ENCODE measurements at regions not wholly inside any gene's neighbourhood (a gene's known extent, or its start where the extent isn't known, plus 50 kb on each side); places are given as distances from the start of the nearest gene placed in this dataset.
A peak's percentile ranks its signal among the peaks of the same experiment; 100 is the strongest.

DNA sequence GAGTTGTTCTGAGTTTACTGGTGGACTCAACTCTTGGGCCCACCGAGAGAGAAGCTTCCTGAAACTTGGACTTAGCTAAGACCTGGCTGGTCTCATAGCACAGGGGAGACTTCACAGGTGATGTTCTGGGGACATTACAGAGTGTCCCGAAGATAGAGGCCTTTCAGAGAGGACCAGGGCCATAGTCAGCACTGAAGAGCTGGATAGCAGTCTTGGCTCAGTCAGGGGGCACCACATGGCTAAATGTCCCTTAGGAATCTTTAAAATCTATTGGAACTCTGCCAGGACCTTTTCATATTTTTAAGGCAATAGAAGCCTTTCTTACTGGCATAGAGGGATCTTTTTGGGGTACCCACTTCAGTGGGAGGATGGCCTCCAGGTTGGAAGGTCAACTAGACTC is 59.8 kb upstream of the CPLX2 start:
- TF ChIP-seq, protein P1, sequence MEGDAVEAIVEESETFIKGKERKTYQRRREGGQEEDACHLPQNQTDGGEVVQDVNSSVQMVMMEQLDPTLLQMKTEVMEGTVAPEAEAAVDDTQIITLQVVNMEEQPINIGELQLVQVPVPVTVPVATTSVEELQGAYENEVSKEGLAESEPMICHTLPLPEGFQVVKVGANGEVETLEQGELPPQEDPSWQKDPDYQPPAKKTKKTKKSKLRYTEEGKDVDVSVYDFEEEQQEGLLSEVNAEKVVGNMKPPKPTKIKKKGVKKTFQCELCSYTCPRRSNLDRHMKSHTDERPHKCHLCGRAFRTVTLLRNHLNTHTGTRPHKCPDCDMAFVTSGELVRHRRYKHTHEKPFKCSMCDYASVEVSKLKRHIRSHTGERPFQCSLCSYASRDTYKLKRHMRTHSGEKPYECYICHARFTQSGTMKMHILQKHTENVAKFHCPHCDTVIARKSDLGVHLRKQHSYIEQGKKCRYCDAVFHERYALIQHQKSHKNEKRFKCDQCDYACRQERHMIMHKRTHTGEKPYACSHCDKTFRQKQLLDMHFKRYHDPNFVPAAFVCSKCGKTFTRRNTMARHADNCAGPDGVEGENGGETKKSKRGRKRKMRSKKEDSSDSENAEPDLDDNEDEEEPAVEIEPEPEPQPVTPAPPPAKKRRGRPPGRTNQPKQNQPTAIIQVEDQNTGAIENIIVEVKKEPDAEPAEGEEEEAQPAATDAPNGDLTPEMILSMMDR (IDR thresholded peaks at IDR 0.05; ENCODE audit: low read depth, low read length, missing control alignments): no peak
- in situ Hi-C loops (cut with HindIII; ENCODE audit: low sequenced_read_pairs): loop anchor here (5.0 kb wide), 1 partner anchor 51 kb away; no protein-coding TSS in a partner anchor
- no peak for DNase-seq (ENCODE audit: low read depth)
- no peak overlapping the region for H3K4me3 ChIP-seq (ENCODE audit: low read depth, low read length)

DNA sequence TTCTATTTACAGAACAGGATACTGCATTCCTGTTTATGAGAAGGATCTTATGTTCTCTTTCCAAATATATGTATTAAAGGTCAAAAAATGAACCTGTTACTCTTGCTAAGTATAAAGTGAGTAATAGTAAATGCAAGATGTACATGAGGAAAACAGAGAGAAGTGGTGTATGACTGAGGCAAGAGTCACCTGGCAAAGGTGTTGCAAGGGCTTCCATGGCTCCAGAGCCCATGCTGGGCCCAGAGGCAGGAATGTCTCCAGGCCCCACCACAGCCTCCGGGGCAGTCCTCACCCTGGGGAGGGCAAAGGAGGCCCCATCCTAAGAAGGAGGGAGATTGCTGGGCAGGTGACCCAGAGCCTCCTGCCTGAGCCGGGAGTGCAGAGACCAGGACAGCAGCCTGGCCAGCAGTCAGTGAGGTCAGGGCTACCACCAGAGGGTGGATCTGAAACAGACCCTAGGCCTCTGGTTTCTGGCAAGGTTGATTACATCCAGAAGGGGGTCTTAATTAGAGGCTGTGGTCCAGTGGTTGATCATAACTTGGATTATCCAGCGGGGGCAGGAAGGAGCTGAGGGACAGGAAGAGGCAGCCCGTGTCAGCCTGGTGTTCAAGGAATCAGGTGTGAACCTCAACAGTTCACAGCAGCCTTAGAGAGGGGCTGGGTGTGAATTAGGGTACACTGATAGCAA is 57.3 kb upstream of the CPLX2 start:
- no peak for DNase-seq (ENCODE audit: low read depth)
- H3K4me3 ChIP-seq (ENCODE audit: low read depth, low read length): no peak overlapping the region
- TF ChIP-seq, protein P1 (IDR thresholded peaks at IDR 0.05; ENCODE audit: low read depth, low read length, missing control alignments): no peak
- in situ Hi-C loops (cut with HindIII; ENCODE audit: low sequenced_read_pairs): loop anchor here (5.0 kb wide), 1 partner anchor 48 kb away; no protein-coding TSS in a partner anchor

DNA sequence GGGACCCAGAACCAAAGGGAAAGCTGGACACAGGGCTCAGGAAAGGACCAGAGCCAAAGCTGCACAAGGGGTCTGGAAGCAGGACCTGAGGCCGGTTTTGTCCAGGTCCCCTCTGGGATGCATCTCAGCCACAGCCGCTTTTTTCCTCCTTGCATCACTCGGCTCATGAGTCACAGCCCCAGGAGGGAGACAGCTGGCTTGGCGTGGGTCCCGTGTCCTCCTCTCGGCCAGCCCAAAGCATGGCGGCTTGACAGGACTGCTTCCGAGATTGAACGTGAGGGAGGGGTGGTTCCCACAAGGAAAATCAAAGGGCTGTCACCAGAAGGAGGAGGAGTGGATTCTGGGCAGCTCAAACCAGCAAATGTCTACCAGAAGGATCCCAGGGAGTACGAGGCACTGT is 56.7 kb upstream of the CPLX2 start:
- in situ Hi-C loops (cut with HindIII; ENCODE audit: low sequenced_read_pairs): loop anchor here (5.0 kb wide), 1 partner anchor 48 kb away; no protein-coding TSS in a partner anchor
- H3K4me3 ChIP-seq (ENCODE audit: low read depth, low read length): no peak overlapping the region
- TF ChIP-seq, protein P1 (IDR thresholded peaks at IDR 0.05; ENCODE audit: low read depth, low read length, missing control alignments): no peak
- DNase-seq (ENCODE audit: low read depth): peak; percentile 64

DNA sequence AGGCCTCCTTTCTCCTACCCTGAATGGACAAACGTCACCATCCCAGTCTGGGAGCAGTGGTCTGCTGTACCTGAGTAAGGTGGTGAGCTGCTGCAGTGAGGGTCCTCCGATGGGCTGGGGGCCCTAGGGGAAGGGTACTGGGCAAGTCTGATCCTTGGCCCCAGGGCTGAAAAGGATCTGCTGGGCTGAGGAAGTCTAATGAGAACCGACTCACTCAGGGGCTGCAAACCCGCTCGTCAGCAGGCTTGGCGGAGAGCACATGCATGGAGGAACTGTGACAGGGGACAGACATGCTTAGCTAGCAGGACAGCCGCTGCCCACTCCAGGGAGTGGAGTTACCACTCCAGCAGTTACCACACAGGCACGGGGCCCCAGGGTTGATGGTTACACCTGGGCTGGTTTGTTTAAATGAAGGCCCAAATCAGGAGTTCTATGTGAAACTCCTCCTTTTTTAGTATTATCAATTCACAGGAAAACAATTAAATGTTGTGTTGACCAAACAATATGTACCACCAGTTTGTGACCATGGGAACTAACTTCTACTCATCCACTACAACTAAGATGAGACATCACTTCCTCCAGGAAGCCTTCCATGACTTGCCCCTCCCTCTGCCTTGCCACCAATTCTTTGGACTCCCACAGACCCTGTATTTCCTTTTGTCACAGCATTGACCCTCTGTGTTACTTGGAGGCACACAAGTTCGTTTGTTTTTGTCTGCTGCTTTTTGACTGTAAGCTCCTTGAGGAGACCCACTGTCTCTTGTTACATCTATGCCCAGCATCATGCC is 56.1 kb upstream of the CPLX2 start:
- TF ChIP-seq, protein P1 (IDR thresholded peaks at IDR 0.05; ENCODE audit: low read depth, low read length, missing control alignments): no peak
- no peak for DNase-seq (ENCODE audit: low read depth)
- H3K4me3 ChIP-seq (ENCODE audit: low read depth, low read length): no peak overlapping the region
- in situ Hi-C loops (cut with HindIII; ENCODE audit: low sequenced_read_pairs): no loop called here

DNA sequence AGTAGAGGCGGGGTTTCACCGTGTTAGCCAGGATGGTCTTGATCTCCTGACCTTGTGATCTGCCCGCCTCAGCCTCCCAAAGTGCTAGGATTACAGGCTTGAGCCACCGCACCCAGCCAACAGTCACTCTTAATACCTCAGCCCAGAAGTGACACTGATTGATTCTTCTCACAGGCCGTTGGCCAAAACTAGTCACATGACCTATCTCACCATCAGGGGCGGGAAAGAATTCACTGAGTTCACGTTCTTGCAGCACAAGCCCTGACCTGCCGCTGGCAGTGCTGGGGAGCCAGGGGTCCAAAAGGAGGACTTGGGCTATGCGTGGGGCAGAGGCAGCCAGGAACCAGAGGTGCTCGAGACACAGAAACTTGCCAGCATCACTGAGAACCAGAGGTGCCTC is 55.0 kb upstream of the CPLX2 start:
- in situ Hi-C loops (cut with HindIII; ENCODE audit: low sequenced_read_pairs): no loop called here
- no peak for DNase-seq (ENCODE audit: low read depth)
- no peak overlapping the region for H3K4me3 ChIP-seq (ENCODE audit: low read depth, low read length)
- TF ChIP-seq, protein P1 (IDR thresholded peaks at IDR 0.05; ENCODE audit: low read depth, low read length, missing control alignments): no peak

DNA sequence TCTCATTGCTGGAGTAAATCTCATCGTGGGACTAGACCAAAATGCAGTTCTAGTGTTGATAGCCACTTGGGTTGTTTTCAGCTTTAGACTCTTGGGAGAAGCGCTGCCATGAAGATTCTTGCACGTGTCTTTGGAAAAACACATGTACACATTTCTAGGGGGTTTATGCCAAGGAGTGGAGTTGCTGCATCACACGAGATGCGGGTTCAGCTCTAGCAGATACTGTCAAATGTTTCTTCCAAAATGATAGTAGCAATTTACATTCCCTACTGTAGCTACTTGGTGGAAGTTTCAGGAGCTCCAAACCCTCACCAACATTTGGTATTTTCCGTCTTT is 52.3 kb upstream of the CPLX2 start:
- H3K4me3 ChIP-seq (ENCODE audit: low read depth, low read length): no peak overlapping the region
- TF ChIP-seq, protein P1 (IDR thresholded peaks at IDR 0.05; ENCODE audit: low read depth, low read length, missing control alignments): no peak
- in situ Hi-C loops (cut with HindIII; ENCODE audit: low sequenced_read_pairs): no loop called here
- no peak for DNase-seq (ENCODE audit: low read depth)

Data from astrocyte of the cerebellum (primary cell).